Erythroblast (primary cell): ENCODE measurements at regions not wholly inside any gene's neighbourhood (a gene's known extent, or its start where the extent isn't known, plus 50 kb on each side); places are given as distances from the start of the nearest gene placed in this dataset.

Source experiments
- DNase-seq, 2 experiments: peaks; one replicate each; lab custom pipeline; 2025; lab: John Stamatoyannopoulos, UW
- GATA1 ChIP-seq: IDR thresholded peaks from 2 replicates; pipeline ENCODE4 v1.6.1; 2011; ENCODE audit warnings: low read depth, mild to moderate bottlenecking, control low read depth, low read length, moderate library complexity
- POLR2A ChIP-seq: IDR thresholded peaks from 2 replicates; pipeline ENCODE4 v1.6.1; 2011; ENCODE audit warnings: mild to moderate bottlenecking, low read length

DNA sequence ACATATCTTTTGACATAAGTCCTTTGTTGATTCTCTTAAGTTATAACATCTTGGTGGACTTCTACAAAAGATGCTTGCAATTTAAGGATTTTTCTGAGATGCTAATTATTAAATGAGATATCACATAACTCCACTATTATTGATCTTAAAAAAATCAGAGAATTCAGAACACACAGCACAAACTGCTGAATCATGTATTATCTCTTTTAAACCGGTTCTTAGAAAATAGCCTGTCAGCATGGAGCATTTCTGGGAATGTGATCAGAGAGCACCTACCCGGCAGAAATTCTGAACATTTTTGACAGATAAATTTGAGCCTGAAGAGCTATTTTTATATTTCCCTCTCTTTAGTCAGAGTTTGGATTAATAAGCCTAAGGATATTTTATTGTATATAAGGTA, 50.2 kb upstream of the PCLO start:
- TF ChIP-seq GATA1 (no peak), POLR2A (no peak)

More for the DNA sequence above, 50.2 kb upstream of the PCLO start:
- no peak for DNase-seq
